ENCODE measurements at regions not wholly inside any gene's neighbourhood (a gene's known extent, or its start where the extent isn't known, plus 50 kb on each side); places are given as distances from the start of the nearest gene placed in this dataset.

DNA sequence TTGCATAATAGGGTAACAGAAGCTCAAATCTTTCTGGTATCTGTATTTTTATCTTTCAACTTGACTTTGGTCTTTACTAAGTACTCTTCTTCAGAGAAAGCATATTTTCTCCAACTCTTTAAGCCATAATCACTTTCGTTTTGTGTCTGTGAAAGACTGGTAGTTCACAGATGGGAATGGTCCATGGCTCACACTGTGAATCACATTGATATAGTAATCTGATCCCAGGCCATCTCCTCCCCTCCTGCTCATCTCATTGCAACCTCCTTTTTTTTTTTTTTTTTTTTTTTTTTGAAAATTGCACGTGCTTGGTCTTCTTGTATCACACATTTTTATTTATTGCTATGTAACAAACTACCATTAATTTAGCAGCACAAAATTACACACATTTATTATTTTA lies 694.5 kb upstream of the SLIT2 start:
- TF ChIP-seq CTCF (IDR thresholded peaks at IDR 0.05) (no peak), POLR2A (IDR thresholded peaks at IDR 0.05) (no peak)
